ENCODE measurements at regions not wholly inside any gene's neighbourhood (a gene's known extent, or its start where the extent isn't known, plus 50 kb on each side); places are given as distances from the start of the nearest gene placed in this dataset.

- DNase-seq: no peak
These were observed 763.9 kb downstream of the DOK5 start for GRCh38 chr20:55239269-55239668.

- DNase-seq: no peak
These were observed 757.3 kb downstream of the DOK5 start for GRCh38 chr20:55232647-55233046.

- DNase-seq: no peak
These were observed 754.1 kb downstream of the DOK5 start for GRCh38 chr20:55229451-55229850.

- peak; percentile 58 for DNase-seq
These were observed 741.3 kb downstream of the DOK5 start for GRCh38 chr20:55216525-55217242.

GRCh38 chr20:55213653-55214052 is 738.3 kb downstream of the DOK5 start:
- DNase-seq: no peak

- no peak for DNase-seq
These were observed 736.1 kb downstream of the DOK5 start for GRCh38 chr20:55211481-55211880.

- no peak for DNase-seq
These were observed 730.3 kb downstream of the DOK5 start for GRCh38 chr20:55205665-55206064.

GRCh38 chr20:55200317-55200716 is 724.9 kb downstream of the DOK5 start:
- no peak for DNase-seq

GRCh38 chr20:55194947-55195346 is 719.6 kb downstream of the DOK5 start:
- no peak for DNase-seq

GRCh38 chr20:55186228-55186627 is 710.8 kb downstream of the DOK5 start:
- DNase-seq: no peak

- no peak for DNase-seq
These were observed 699.7 kb downstream of the DOK5 start for GRCh38 chr20:55175081-55175480.

- no peak for DNase-seq
These were observed 699.2 kb downstream of the DOK5 start for GRCh38 chr20:55174635-55175034.

GRCh38 chr20:55174172-55174571 is 698.8 kb downstream of the DOK5 start:
- DNase-seq: no peak

- DNase-seq: no peak
These were observed 698.2 kb downstream of the DOK5 start for GRCh38 chr20:55173601-55174000.

GRCh38 chr20:55172310-55173002 is 697.1 kb downstream of the DOK5 start:
- DNase-seq: no peak

GRCh38 chr20:55166063-55166462 is 690.7 kb downstream of the DOK5 start:
- DNase-seq: peak; percentile 84

GRCh38 chr20:55160996-55161395 is 685.6 kb downstream of the DOK5 start:
- no peak for DNase-seq

- no peak for DNase-seq
These were observed 684.6 kb downstream of the DOK5 start for GRCh38 chr20:55160037-55160436.

GRCh38 chr20:55159230-55159629 is 683.8 kb downstream of the DOK5 start:
- no peak for DNase-seq

- no peak for DNase-seq
These were observed 683.1 kb downstream of the DOK5 start for GRCh38 chr20:55158446-55158845.

GRCh38 chr20:55155360-55155759 is 680.0 kb downstream of the DOK5 start:
- DNase-seq: no peak

- no peak for DNase-seq
These were observed 677.7 kb downstream of the DOK5 start for GRCh38 chr20:55153001-55153645.

GRCh38 chr20:55151171-55151570 is 675.8 kb downstream of the DOK5 start:
- DNase-seq: no peak

- DNase-seq: no peak
These were observed 668.2 kb downstream of the DOK5 start for GRCh38 chr20:55143601-55144000.

Data from COR-L47 (cell line).